ENCODE measurements at regions not wholly inside any gene's neighbourhood (a gene's known extent, or its start where the extent isn't known, plus 50 kb on each side); places are given as distances from the start of the nearest gene placed in this dataset.
"Not testable (repeated sequence)": the region's sequence is repeated elsewhere in the genome, so short reads cannot be mapped to it uniquely, and the experiment has no call there.

DNA sequence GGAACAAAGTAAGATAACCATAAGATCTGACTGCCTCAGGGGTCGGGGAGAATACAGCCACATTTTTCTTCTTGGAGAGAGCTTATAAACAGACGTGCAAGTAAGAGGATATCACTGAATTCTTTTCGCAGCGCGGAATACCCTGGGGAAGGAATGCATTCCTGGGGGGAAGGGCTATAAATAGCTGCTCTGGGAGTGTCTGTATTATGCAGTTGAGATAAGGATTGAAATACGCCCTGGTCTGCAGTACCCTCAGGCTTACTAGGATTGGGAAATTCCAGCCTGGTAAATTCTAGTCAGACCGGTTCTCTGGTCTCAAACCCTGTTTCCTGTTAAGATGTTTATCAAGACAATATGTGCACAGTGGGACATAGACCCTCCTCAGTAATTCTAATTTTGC, 1491.7 kb upstream of the RAG2 start:
- in situ Hi-C loops (cut with MboI; ENCODE audit: low sequenced_read_pairs) = no loop called here

GRCh38 chr11:38060920-38061319, 1462.9 kb upstream of the RAG2 start:
- in situ Hi-C loops (cut with MboI; ENCODE audit: low sequenced_read_pairs) = no loop called here

- in situ Hi-C loops (cut with MboI; ENCODE audit: low sequenced_read_pairs) = no loop called here
Measured at GRCh38 chr11:38060136-38060535, 1462.1 kb upstream of the RAG2 start.

DNA sequence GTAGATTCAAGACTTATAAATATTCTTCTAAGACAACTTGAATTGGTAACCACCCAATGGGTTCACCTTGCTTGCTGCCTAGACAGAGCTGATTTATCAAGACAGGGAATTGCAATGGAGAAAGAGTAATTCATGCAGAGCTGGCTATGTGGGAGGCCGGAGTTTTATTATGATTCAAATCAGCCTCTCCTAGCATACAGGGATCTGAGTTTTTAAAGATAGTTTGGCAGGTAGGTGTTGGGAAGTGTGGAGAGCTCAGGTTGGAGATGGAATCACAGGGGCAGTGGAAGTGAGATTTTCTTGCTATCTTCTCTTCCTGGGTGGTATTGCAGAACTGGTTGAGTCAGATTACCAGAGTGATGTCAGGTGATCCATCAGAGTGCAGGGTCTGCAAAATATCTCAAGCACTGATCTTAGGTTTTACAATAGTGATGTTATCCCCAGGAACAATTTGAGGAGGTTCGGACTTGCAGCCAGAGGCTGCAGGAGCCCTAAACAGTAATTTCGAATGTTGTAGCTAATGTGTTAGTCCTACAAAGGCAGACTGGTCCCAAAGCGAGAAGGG, 1448.6 kb upstream of the RAG2 start:
- in situ Hi-C loops (cut with MboI; ENCODE audit: low sequenced_read_pairs) = no loop called here

DNA sequence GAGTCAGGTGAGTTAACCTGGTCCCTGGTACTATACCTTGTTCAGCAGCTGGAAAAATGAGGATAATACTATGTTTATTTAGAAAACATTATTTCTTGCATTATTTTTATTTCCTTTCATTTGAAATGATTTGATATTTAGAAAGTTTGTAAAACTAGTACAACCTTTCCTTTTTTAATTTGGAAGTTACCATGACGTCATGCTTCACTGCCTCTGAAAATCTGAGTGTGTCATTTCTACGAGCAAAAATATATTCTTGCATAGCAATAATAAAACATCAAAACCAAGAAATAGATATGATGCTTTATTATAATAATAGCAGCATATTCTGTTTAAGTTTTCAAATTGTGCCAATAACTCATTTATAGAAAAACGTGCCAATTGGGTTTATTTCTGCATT, 1445.0 kb upstream of the RAG2 start:
- in situ Hi-C loops (cut with MboI; ENCODE audit: low sequenced_read_pairs) = no loop called here

DNA sequence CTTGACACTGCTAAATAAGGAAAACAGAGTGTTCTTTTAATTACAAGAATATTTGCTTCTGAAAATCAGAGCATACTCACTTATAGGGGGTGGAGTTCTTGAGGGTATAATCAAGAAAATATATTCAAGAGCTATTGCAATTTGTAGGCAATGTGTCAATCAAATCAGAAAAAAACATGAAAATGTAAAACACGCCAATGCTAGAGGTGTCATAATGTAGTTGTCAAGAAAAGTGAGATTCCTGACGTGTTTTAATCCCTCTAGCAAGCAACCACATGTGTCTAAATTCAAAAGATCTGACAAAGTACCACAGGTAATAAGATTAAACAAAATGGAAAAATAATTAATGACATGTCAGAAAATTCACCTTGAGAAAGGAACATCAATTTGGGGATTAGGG, 1440.7 kb upstream of the RAG2 start:
- in situ Hi-C loops (cut with MboI; ENCODE audit: low sequenced_read_pairs) = no loop called here

- in situ Hi-C loops (cut with MboI; ENCODE audit: low sequenced_read_pairs) = no loop called here
Measured at GRCh38 chr11:38019072-38019775, 1421.2 kb upstream of the RAG2 start.

DNA sequence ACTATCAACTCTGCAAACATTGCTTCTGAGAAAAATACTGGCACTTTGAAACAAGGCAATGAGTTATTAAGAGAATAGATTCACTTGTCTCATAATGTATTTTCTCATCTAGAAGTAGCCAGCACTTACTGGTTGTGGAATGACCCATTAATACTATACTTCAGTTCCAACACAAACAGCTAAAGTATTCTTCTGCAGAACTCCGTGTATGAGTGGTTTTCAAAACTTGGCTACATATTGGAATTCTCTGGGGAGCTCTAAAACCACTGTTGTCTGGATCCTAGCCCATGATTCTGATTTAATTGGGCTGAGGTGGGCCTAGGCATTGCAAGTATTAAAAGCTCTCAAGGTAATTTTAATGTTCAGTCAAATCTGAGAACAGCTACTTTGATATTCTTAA, 1416.4 kb upstream of the RAG2 start:
- in situ Hi-C loops (cut with MboI; ENCODE audit: low sequenced_read_pairs) = no loop called here

- in situ Hi-C loops (cut with MboI; ENCODE audit: low sequenced_read_pairs) = no loop called here
Measured at GRCh38 chr11:38013157-38013556, 1415.1 kb upstream of the RAG2 start.

- in situ Hi-C loops (cut with MboI; ENCODE audit: low sequenced_read_pairs) = no loop called here
Measured at GRCh38 chr11:38011496-38011895, 1413.5 kb upstream of the RAG2 start.

GRCh38 chr11:38009932-38010331, 1411.9 kb upstream of the RAG2 start:
- in situ Hi-C loops (cut with MboI; ENCODE audit: low sequenced_read_pairs) = no loop called here

DNA sequence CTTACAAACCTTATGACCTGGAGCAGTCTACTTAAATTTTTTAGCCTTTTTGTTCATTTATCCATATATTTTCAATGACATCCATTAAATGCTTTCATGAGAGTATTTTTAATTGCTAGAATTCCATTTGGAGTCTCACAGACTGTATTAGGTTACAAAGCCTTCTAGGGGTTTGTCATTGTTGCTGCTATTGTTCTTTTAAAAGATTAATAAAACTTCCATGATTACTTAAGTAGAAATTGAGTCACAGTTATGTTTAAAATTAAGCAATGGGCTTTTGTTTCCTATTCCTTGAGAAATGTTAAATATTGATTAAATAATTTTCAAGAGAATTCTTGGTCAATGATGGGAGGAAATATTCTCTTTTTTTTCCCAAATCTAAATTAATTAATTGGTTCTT, 1408.4 kb upstream of the RAG2 start:
- in situ Hi-C loops (cut with MboI; ENCODE audit: low sequenced_read_pairs) = no loop called here

GRCh38 chr11:38005597-38005996, 1407.6 kb upstream of the RAG2 start:
- in situ Hi-C loops (cut with MboI; ENCODE audit: low sequenced_read_pairs) = no loop called here

DNA sequence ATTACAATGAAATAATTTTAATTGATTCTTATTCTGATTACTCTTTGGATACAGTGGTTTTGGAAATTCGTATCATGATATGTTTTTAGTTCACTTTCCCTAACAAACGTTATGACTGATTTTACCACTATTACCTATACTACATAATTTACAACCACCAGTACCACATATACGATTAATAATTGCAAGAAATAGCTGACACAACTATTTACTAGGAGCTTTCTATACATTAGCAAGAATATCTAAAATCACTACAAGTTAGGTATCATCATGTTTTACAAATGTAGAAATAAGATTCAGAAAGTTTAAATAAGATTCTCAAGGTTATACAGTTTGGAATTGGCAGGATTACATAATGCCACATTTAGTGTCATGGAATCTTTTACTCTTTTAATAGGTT, 1401.1 kb upstream of the RAG2 start:
- in situ Hi-C loops (cut with MboI; ENCODE audit: low sequenced_read_pairs) = no loop called here

DNA sequence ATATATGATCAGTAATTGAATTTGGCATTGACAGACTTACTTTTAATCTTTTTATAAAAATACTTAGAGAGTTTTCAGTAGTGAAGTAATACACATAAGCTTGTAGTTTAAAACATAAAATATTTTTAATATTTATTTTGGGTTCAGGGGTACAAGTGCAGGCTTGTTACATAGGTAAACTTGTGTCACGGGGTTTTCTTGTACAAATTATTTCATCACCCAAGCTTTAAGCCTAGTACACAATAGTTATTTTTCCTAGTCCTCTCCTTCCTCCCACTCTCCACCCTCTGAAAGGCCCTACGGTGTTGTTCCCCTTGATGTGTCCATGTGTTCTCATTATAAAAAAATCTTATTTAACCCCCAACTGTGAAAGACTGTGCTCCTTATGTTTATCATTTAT, 1397.8 kb upstream of the RAG2 start:
- in situ Hi-C loops (cut with MboI; ENCODE audit: low sequenced_read_pairs) = no loop called here

GRCh38 chr11:37988031-37988430, 1390.0 kb upstream of the RAG2 start:
- in situ Hi-C loops (cut with MboI; ENCODE audit: low sequenced_read_pairs) = no loop called here

- in situ Hi-C loops (cut with MboI; ENCODE audit: low sequenced_read_pairs) = no loop called here
Measured at GRCh38 chr11:37984991-37985390, 1387.0 kb upstream of the RAG2 start.

DNA sequence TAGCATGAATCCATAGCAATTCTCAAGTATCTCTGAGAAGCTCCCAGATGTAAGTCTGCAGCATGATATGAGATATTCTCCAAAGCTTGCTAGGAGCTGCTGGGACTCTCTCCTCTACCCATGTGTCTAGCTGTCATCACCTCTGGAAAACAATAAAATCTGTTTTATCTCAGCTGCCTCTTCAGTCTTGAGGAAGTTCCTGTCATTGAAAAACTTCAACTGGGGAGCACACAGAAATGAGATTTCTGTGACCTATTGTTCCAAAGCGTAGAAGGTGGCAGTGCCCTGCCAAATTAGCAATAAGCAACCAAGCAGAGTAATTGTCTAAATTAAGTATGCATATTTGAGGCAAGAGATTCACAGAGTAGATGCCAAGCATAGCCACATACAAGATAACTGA, 1380.6 kb upstream of the RAG2 start:
- in situ Hi-C loops (cut with MboI; ENCODE audit: low sequenced_read_pairs) = no loop called here

DNA sequence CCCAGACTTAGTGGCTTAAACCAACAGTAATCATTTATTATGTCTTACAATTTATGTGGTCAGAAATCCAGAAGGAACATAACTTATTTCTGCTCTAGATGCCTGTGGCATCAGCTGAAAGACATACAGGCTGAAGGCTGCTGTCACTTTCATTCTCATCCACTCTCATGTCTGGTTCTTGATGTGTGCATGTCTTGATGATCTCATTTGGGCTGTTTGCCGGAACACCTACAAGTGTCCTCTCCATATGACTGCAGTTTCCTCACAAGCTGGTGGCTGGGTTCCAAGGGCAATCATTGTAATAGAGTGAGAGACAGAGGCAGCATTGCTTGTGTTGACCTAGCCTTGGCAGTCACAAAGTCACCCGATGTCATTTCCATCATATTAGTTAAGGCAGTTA, 1375.9 kb upstream of the RAG2 start:
- in situ Hi-C loops (cut with MboI; ENCODE audit: low sequenced_read_pairs) = no loop called here

- in situ Hi-C loops (cut with MboI; ENCODE audit: low sequenced_read_pairs) = no loop called here
Measured at GRCh38 chr11:37972691-37973090, 1374.7 kb upstream of the RAG2 start.

- in situ Hi-C loops (cut with MboI; ENCODE audit: low sequenced_read_pairs) = not testable (repeated sequence)
Measured at GRCh38 chr11:37969336-37969735, 1371.3 kb upstream of the RAG2 start.

DNA sequence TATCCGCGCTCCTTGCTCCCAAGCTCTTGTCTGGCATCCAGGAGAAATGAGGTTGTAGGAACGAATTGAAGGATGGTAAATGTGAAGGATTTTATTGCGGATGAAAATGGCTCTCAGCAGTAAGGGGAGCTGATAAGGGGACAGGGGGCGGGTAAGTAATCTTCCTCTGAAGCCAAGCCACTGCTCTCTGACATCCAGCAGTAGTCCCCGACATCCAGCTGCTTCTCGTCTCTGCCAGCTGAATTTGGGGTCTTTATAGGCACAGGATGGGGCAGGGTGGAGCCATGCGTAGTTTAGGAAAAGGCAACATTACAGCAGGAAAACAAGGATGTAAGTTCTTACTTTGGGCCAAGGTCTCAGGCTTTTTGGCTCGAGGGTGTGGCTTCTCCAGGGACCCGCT, 1370.1 kb upstream of the RAG2 start:
- in situ Hi-C loops (cut with MboI; ENCODE audit: low sequenced_read_pairs) = no loop called here

DNA sequence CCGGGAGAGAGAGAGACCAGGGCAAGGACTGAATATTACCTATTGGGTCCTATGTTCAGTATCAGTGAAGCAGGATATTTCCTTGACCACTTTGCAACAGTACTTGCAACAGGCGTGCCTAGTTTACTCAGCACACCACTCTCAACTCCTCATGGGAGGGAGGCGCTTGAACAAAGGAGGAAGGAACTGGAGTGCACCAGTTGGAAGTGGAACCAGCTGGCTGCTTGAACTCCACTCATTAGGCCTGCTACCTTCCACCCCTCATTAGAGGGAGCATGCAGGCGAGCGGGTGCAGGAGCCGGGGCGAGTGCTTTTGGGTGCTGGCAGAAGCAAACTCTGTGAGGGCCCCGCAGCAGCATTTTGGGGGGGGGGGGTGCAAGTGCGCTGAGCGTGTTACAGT, 1369.6 kb upstream of the RAG2 start:
- in situ Hi-C loops (cut with MboI; ENCODE audit: low sequenced_read_pairs) = no loop called here

Measured in HL-60/S4 treated with phorbol 12-myristate 13-acetate at 8.2 ng/mL for 4 days and 3 days (cell line).